Naive thymus-derived CD8-positive, alpha-beta T cell (primary cell): ENCODE measurements at regions not wholly inside any gene's neighbourhood (a gene's known extent, or its start where the extent isn't known, plus 50 kb on each side); places are given as distances from the start of the nearest gene placed in this dataset.
"Not testable (repeated sequence)": the region's sequence is repeated elsewhere in the genome, so short reads cannot be mapped to it uniquely, and the experiment has no call there.

Experiments
- ATAC-seq, 2 donors: fragments of 150-1000 bp; cut with Tn5 transposase in 1 of 2; sonication (Bioruptor Pico), chemical (Tn5 transposase) in 1 of 2; 1 replicate in 1 of 2; 2 replicates in 1 of 2; pipeline ENCODE4 v1.10.0; 2021; ENCODE audit warnings: mild to moderate bottlenecking in 2 of 2, moderate library complexity in 2 of 2
- POLR2A ChIA-PET: fragments of 350-600 bp; sonication (Branson Sonifier 250); formaldehyde crosslinking; loops from one replicate; lab custom pipeline; 2021; ENCODE audit warnings: antibody characterized with exemption; lab: Charles Lee
- DNase-seq, 10 donors: peaks; one replicate each; pipeline versions ENCODE4 v3.0.0 to v3.0.0-alpha.2; 2020 to 2022
- H3K27ac Mint-ChIP-seq, 10 donors: one replicate each; pipeline ENCODE4 v1.8.0; 2020 to 2022; ENCODE audit warnings: mild to moderate bottlenecking in 10 of 10, mixed read lengths in 10 of 10, moderate library complexity in 4 of 10, inconsistent platforms in 1 of 10
- H3K27me3 Mint-ChIP-seq, 5 donors: one replicate each; pipeline ENCODE4 v1.8.0; 2021 to 2022; ENCODE audit warnings: mixed read lengths in 5 of 5
- H3K36me3 Mint-ChIP-seq, 3 donors: one replicate each; pipeline ENCODE4 v1.8.0; 2020 to 2022; ENCODE audit warnings: mixed read lengths in 3 of 3, mild to moderate bottlenecking in 2 of 3, inconsistent platforms in 1 of 3
- H3K4me1 Mint-ChIP-seq, 4 donors: one replicate each; pipeline ENCODE4 v1.8.0; 2021 to 2022; ENCODE audit warnings: mixed read lengths in 4 of 4
- H3K4me3 Mint-ChIP-seq, 10 donors: one replicate each; pipeline ENCODE4 v1.8.0; 2020 to 2022; ENCODE audit warnings: mild to moderate bottlenecking in 10 of 10, mixed read lengths in 10 of 10, moderate library complexity in 6 of 10, inconsistent platforms in 1 of 10
- H3K9me3 Mint-ChIP-seq, 9 donors: one replicate each; pipeline ENCODE4 v1.8.0; 2020 to 2022; ENCODE audit warnings: mixed read lengths in 9 of 9, mild to moderate bottlenecking in 3 of 9, inconsistent platforms in 1 of 9, moderate library complexity in 1 of 9

DNA sequence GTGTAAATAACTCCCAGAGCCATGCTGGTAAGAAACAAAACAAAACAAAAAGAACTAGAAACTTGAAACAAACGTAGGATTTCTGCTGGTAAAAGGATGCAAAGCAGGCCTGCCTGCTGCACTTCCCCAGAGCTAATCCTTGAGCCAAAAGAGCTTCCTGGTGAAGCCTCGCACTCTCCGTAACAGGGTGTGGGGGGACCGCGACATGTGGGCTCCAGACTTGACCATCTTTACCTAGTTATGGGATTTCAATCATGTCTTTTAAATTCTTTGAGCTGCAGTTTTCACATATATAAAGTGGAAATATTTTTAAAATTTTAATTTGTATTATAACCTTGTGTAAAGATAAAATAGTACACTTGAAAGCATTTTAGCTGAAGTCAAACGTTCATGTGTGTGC is 92.5 kb downstream of the POTEG start:
- ATAC-seq, DNase-seq, H3K9me3 Mint-ChIP-seq, H3K4me1 Mint-ChIP-seq, POLR2A ChIA-PET, H3K27ac Mint-ChIP-seq, H3K36me3 Mint-ChIP-seq, H3K27me3 Mint-ChIP-seq, H3K4me3 Mint-ChIP-seq: not testable (repeated sequence)

DNA sequence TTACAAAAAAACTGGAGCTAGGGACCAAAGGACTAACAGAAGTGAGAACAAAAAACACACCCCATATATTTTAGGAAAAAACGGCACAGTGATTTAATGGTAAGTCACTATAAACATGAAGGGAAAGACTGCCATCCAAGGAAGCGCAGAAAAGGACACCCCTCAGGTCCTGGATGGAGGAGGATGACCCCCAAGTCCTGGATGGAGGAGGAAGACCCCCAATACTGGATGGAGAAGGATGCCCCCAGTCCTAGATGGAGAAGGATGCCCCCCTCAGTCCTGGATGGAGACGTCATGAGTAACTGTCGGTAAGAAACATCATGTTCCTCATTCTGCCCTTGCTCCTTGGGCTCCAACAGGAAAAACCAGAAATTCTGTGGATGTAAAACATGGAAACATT is 89.9 kb downstream of the POTEG start:
- H3K4me3 Mint-ChIP-seq, H3K9me3 Mint-ChIP-seq, H3K4me1 Mint-ChIP-seq, ATAC-seq, POLR2A ChIA-PET, H3K36me3 Mint-ChIP-seq, H3K27me3 Mint-ChIP-seq, H3K27ac Mint-ChIP-seq: not testable (repeated sequence)
- peak in 1 of 10 donors; percentile 6 for DNase-seq

DNA sequence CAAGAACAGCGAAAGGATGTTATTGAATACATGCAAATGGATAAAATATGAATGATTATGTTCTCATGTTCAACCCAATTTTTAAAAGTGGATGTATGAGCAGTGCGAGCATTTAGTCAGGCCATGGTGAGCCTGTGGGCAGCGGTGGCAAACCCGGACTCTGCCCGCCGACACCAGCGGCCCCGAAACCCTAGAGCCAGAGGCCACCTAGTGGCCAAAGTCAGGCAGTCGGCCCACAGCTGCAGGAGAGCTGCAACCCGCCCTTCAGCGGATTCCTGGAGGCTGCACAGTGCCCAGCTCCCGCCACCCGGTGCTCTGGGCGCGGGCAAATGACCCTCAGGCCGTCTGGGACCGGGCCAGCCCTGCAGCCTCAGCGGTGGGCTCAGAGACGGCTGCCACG is 89.5 kb downstream of the POTEG start:
- H3K27ac Mint-ChIP-seq, H3K4me1 Mint-ChIP-seq, H3K27me3 Mint-ChIP-seq, DNase-seq, H3K36me3 Mint-ChIP-seq, POLR2A ChIA-PET, ATAC-seq, H3K9me3 Mint-ChIP-seq, H3K4me3 Mint-ChIP-seq: not testable (repeated sequence)

DNA sequence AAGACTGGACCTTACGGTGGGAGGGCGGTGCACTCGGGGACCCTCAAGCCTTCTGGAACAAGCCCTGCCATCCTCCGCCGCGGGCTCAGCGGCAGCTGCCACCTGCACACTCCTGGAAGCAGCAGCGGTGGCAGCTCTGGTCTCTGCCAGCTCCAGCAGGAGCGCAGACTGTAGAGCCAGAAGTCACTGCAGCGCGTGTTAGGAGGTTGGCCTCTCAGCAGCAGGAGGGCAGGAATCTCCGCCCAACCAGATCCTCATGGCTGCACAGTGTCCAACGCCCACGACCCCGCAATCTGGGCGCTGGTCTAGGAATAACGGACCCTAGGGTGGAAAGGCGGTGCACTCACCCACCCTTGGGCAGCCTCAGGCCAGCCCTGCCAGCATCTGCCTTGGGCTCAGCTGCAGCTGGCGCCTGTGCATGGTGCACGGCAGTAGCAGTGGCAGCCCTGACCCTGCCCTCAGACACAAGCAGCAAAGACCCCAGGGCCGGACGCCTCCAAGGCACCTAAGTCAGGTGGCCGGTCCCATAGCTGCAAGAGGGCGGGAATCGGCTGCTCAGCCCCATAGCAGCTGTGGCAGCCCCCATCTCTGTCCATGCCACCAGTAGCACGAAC is 88.7 kb downstream of the POTEG start:
- peak in 1 of 10 donors; percentile 16 for DNase-seq
- H3K36me3 Mint-ChIP-seq, H3K4me3 Mint-ChIP-seq, ATAC-seq, H3K4me1 Mint-ChIP-seq, H3K27ac Mint-ChIP-seq, H3K9me3 Mint-ChIP-seq, POLR2A ChIA-PET, H3K27me3 Mint-ChIP-seq: not testable (repeated sequence)

DNA sequence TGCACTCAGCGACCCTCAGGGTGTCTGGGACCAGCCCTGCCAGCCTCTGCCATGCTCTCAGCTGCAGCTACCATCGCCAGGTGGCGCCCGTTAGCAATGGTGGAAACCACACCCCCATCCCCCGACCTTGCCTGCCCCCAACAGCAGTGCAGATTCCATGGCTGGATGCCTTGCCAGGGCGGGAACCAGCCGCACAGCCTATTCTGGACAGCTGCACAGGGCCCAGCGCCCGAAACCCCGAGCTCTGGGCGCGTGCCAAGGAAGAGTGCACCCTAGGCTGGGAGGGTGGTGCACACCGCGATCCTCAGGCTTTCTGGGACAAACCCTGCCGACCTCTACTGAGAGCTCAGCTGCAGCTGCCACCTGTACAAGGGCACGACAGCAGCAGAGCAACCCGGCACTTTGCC is 88.1 kb downstream of the POTEG start:
- DNase-seq = peak in 2 of 10 donors; percentile 14 to 19
- H3K9me3 Mint-ChIP-seq, H3K36me3 Mint-ChIP-seq, POLR2A ChIA-PET, H3K4me1 Mint-ChIP-seq, H3K4me3 Mint-ChIP-seq, H3K27ac Mint-ChIP-seq, H3K27me3 Mint-ChIP-seq: not testable (repeated sequence)
- ATAC-seq = peak; percentile 39 to 44

DNA sequence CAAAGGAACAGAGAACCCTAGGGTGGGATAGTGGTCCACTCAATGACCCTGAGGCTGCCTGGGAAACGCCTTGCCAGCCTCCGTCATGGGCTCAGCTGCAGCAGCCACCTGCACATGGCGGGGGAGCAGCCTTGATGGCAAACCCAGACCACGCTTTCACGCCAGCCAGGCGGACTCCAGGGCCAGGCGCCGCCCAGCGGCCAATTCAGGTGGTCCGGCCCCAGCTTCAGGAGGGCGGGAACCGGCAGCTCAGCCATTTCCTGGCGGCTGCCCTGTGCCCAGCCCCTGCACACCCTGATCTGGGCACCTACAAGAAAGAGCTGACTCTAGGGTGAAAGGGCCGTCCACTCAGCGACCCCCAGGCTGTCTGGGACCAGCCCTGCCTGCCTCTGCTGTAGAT is 87.5 kb downstream of the POTEG start:
- H3K27me3 Mint-ChIP-seq, H3K4me3 Mint-ChIP-seq, POLR2A ChIA-PET, H3K36me3 Mint-ChIP-seq, H3K9me3 Mint-ChIP-seq, DNase-seq, ATAC-seq, H3K4me1 Mint-ChIP-seq, H3K27ac Mint-ChIP-seq: not testable (repeated sequence)

DNA sequence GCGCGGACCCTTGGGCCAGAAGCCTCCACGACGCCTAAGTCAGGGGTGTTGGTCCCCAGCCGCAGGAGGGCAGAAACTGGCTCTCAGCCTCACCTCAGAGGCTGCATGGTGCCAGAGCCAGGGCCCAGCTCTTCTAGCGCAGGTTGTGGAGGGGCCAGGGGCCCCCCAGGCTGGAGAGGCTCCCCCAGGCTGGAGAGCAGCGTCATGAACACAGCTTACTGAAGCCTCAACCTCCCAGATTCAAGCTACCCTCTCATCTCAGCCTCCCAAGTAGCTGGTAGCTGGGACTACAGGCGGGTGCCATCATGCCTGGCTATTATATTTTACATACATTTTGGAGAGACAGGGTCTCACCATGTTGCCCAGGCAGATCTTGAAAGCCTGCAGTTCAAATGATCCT is 87.0 kb downstream of the POTEG start:
- peak in 1 of 10 donors; percentile 9 for DNase-seq
- not testable (repeated sequence) for H3K27me3 Mint-ChIP-seq

More for the DNA sequence above, 87.0 kb downstream of the POTEG start:
- H3K4me1 Mint-ChIP-seq, POLR2A ChIA-PET, ATAC-seq, H3K27ac Mint-ChIP-seq, H3K36me3 Mint-ChIP-seq, H3K4me3 Mint-ChIP-seq, H3K9me3 Mint-ChIP-seq: not testable (repeated sequence)
